LHCN-M2 (cell line): ENCODE measurements at regions not wholly inside any gene's neighbourhood (a gene's known extent, or its start where the extent isn't known, plus 50 kb on each side); places are given as distances from the start of the nearest gene placed in this dataset.
"Not testable (repeated sequence)": the region's sequence is repeated elsewhere in the genome, so short reads cannot be mapped to it uniquely, and the experiment has no call there.

Experiments used
- DNase-seq: peaks from one replicate; pipeline ENCODE4 v3.0.0-alpha.2; 2012; ENCODE audit warnings: low read depth

DNA sequence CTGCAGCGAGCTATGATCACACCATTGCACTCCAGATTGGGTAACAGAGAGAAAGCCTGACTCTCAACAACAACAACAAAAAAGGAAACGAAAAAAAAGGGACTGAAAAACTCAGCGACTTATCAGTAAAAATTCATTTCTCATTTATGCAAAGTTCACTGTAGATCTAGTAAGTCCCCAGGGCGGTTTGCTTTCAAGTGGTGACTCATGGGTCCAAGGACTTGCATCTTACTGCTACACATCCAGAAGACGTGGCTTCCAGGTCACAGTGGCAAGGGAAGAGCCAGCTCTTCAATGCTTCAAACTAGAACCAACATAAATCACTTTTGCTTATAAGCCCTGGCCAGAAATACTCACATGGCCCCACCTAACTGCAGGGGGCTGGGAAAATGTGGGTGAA is 178.3 kb upstream of the AUTS2 start:
- no peak for DNase-seq

DNA sequence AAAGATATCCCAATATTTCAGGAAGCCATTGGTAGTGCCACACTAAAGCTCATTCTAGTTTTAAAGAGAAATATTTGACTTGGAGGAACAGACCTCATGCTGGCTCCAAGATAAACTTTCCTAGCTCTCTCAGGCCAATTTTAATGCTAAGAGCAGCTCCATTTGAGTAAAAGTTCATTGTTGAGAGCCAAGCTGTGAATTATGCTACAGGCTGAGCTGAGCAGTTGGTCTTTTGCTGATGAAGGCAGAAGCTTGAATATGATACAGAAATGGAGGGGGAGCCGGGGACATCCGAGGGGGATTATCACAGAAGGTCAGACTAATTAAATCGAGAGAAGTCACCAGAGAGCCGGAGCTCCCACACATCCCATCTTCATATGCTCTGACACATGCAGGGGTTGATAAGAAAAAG is 175.7 kb upstream of the AUTS2 start:
- DNase-seq: no peak

DNA sequence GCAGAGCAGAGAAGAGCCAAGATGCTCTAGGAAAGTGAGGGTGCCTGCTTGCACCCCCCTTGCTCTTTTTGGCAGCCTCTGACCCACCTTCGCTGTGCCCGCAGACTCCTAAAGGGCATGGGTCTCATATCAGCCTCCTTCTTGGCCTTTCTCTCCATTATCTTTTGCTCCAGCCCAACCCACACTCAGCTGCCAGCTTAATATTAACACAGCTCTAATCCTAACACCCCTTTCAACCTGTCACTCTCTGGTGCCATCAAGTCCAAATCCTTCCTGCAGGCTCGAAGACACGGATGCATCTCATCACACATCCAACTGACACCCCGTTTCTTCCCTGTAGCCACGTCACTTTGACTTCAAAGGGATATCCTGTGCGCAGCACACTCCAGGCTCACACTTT is 171.6 kb upstream of the AUTS2 start:
- DNase-seq: no peak

GRCh38 chr7:69428089-69428488 is 170.2 kb upstream of the AUTS2 start:
- no peak for DNase-seq

- no peak for DNase-seq
Measured at GRCh38 chr7:69429911-69430383, 168.3 kb upstream of the AUTS2 start.

DNA sequence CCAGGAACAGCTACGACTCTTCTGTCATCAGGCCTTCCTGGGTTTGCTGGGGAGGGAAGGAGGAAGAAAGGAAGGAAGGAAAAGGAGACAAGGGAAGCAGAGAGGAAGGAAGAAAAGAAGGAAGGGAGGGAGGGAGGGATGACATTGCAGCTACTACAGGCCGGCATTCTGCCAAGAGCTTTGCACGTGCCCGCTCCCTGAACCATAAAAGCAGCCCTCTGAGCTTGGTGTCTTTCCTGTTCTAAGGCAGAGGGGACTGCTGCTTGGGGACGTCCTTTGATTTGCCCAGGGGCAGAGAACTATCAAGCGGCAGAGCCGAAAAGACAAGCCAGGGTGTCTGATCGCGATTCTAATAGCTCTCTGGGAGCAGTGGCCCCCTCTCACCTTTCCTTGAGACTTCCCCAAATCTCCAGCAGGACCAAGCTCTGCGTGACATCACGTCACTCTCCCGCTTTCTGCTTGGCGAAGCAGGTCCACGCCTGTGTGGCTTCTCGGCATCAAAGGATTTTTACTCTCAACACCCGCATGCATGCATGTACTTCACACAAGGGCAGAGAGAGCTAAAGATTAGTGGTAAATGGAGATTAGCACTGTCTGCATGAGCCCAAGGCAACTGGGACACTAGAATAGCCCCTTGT is 167.8 kb upstream of the AUTS2 start:
- no peak for DNase-seq

DNA sequence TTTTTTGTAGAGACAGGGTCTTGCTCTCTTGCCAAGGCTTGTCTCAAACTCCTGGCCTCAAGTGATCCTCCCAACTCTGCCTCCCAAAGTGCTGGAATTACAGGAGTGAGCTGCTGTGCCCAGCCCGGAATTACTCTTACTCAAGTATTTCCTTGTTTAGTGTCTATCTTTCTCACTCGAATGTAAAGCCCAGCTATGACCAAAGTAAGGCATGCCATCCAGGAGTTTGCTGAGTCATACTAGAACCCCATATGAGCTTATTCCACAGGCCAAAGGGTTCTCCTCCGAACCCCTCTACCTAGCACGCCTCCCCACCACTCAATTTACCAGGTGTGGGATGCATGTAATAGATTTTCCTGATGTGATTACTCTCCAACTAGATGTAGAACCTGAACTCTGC is 166.6 kb upstream of the AUTS2 start:
- no peak for DNase-seq

GRCh38 chr7:69432276-69432675 is 166.0 kb upstream of the AUTS2 start:
- not testable (repeated sequence) for DNase-seq

DNA sequence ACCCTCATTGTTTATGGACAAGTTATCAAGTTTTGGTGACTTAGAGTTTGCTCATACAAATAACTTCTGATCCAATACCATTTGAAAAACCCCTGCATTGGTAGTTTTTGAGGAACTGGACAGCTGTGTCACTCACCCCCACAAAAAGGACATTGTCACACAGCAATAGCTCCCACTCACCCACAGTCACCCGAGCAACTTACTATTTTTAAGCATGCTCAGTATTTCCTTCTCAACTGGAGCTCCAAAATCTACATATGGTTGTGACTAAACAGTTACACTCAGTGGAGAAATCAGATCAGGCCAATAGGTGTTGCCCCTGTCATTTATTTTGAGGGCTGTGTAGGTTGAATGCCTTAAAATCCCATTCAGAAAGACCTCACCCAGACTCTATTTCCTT is 165.2 kb upstream of the AUTS2 start:
- no peak for DNase-seq

DNA sequence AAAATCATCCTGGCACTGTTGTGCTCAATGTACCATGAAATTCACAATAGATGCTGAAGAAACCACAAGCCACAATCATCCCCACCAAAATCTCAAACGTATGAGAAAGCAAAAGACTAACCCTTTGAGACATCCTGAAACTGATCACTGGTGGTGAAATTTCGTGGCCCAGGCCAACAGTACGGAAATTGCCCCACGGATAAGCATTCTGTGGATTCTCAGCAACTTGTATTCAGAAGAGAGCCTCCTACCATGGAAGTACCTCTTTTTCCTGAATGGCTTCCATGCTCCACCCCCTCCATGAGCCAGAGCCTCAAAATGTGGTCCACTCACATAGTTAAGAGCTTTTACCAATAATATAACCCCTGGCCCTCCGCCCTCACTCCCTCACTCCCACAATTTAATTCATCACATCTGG is 163.9 kb upstream of the AUTS2 start:
- DNase-seq: no peak

GRCh38 chr7:69435711-69436110 is 162.6 kb upstream of the AUTS2 start:
- DNase-seq: no peak

DNA sequence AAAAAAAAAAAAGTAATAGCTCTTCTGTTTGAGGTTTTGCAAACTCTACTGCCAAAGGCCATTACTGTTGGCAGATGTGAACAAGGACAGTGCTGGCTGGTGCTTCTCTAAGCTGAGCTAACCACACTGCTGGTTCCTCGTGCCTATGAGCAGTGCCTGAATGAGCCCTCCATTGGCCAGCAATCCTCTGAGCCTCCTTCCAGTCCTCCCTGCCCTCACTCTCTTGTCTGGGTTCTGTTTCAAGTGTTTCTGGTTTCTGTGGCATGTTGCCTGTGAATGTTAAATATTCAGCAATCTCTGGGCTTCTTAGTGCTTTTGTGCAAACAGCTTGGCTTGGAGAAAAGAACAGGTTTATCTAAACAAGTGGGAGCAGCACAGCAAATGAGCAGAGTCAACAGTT is 161.3 kb upstream of the AUTS2 start:
- no peak for DNase-seq

DNA sequence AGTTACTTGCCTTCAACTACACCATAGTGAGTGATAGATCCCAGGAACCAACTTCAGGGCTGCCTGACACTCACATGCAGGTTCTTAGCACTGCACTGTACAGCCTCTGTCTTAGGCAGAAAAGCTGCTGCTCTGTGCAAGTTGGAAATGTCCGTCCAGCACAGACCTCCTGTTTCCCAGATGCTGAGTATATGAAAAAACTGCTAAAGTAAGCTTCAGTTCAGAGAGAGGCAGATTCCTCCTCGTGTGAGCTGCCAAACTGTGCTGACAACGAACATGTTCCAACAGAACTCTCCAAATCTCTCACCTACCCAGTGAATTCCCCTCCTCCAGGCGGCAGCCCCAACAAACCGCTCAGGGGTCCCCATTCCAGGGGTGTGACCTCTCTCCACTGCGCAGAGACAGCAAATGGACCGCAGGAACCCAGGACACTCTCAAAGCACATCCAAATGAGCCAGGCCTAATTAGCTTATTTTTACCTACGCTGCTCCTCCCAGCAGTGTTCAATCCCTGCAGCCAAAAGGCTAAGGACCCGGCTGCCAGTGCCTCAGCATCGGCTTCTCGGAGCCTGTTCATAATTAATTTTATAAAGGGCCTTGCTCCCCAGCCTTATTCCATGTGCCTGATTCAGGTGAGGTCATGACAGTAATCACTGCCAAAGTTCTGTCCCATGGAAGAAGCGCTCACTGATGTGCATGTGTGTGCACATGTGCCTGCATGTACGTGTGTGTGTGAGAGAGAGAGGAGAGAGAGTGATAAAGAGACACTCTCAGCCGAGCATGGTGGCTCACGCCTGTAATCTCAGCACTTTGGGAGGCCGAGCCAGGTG is 159.5 kb upstream of the AUTS2 start:
- no peak for DNase-seq

DNA sequence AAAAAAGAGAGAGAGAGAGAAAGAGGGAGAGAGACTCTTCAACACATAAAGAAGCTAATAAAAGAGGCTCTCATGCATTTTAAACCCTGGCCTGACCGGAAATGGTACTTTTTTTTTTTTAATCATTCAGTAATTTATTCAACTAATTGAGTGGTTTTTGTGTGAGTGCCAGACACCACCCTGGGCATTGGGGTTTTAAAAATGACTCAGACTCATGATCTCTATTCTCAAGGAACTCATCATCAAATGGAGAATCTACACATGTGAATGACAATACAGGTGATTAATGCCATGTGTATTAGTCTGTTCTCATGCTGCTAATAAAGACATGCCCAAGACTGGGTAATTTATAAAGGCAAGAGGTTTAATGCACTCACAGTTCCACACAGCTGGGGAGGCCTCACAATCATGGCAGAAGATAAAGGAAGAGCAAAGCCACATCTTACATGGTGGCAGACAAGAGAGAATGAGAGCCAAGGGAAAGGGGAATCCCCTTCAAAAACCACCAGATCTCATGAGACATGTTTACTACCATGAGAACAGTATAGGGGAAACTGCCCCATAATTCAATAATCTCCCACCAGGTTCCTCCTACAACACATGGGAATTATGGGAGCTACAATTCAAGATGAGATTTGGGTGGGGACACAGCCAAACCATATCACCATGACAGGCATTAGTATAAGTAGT is 158.5 kb upstream of the AUTS2 start:
- no peak for DNase-seq

DNA sequence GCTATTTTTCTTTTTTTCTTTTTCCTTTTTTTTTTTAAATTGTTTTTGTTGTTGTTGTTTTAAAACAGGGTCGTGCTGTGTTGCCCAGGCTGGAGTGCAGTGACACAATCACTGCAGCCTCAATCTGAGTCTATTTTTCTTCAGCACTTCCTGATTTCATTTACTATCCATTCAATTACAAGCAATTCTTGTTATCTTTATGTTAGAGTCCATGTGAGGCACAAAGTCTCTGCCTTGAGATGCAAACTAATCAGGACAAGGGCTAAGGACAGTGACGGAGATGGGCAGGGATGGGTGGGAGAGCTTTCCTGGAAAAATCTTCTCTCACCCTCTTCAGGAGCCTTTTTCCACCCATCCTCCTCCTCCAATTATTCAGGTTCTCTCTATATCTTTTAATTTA is 157.3 kb upstream of the AUTS2 start:
- DNase-seq: no peak

GRCh38 chr7:69443136-69443535 is 155.1 kb upstream of the AUTS2 start:
- no peak for DNase-seq

- DNase-seq: no peak
Measured at GRCh38 chr7:69445541-69445940, 152.7 kb upstream of the AUTS2 start.

GRCh38 chr7:69446213-69446612 is 152.1 kb upstream of the AUTS2 start:
- not testable (repeated sequence) for DNase-seq

DNA sequence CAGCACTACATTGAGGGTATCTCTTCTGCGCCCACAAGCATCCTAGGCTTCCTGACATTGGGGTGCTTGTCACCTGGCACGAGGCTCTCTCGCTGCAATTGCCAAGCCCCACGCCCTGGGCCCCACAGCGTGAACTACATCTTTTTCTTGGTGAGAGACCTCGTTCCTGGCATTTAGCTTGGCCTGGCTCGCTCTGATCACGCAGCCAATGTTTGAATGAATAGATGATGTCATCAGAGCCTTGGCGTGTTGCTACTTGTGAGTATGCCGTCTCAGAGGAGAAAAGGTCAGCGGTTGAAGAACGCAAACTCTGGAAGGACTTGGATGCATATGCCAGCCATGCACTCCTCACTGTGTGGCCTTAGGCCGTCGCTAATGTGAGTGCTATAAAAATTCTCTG is 150.2 kb upstream of the AUTS2 start:
- DNase-seq: no peak

DNA sequence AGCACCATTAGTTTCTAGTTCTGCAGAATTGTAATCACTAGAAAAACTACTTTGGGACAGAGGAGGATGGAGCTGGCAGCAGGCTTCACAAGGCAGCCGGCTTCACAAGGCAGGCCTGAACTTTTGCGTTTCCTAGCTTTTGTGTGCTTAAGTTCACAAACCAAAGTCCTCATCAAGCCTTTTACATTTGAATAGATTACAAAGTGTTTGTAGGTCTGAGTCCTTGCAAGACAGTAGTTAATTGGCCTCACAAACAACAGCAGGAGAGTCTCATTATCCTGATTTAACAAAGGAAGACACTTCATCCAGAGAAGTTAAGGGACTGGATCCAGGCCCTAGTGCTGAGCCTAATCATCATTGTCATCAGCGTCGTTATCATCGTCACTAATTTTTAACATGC is 147.8 kb upstream of the AUTS2 start:
- no peak for DNase-seq

GRCh38 chr7:69451715-69452114 is 146.6 kb upstream of the AUTS2 start:
- no peak for DNase-seq

GRCh38 chr7:69452797-69453196 is 145.5 kb upstream of the AUTS2 start:
- DNase-seq: no peak
